Stimulated activated CD4-positive, alpha-beta T cell treated with anti-CD3 and anti-CD28 coated beads, TNF-alpha, amount 100 ng/mL, for 24 hours (primary cell): ENCODE measurements at regions not wholly inside any gene's neighbourhood (a gene's known extent, or its start where the extent isn't known, plus 50 kb on each side); places are given as distances from the start of the nearest gene placed in this dataset.
"Not testable (repeated sequence)": the region's sequence is repeated elsewhere in the genome, so short reads cannot be mapped to it uniquely, and the experiment has no call there.

Experiments used
- DNase-seq, 3 experiments: peaks; one replicate each; pipeline ENCODE4 v3.0.0-alpha.2; 2020; ENCODE audit warnings: low read depth in 3 of 3

GRCh38 chr21:15614766-15615165 is 115.0 kb upstream of the USP25 start:
- DNase-seq = no peak

GRCh38 chr21:15616864-15617574 is 112.8 kb upstream of the USP25 start:
- no peak for DNase-seq

- no peak for DNase-seq
Measured at GRCh38 chr21:15617964-15618363, 111.8 kb upstream of the USP25 start.

GRCh38 chr21:15620892-15621291 is 108.9 kb upstream of the USP25 start:
- DNase-seq = no peak

DNA sequence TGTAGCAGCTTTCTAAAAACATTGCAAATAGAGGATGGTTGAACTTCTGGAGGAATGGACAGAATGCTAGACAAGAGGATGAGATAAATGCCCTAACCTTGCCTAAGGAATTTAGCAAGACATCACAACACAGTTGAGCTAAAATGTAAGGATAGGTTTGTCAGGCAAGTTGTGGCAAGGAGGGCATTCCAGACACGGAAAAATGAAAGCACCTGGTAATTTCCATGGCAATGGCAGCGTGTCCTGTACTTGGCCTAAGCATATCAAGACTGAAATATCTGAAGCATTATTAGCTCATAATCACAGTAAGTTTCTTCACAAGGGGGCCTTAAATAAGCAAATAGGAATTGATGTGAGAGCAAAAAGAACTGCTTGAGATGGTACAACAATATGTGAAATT is 105.1 kb upstream of the USP25 start:
- DNase-seq = no peak

GRCh38 chr21:15625363-15625762 is 104.4 kb upstream of the USP25 start:
- no peak for DNase-seq

GRCh38 chr21:15626031-15626430 is 103.8 kb upstream of the USP25 start:
- DNase-seq = no peak

DNA sequence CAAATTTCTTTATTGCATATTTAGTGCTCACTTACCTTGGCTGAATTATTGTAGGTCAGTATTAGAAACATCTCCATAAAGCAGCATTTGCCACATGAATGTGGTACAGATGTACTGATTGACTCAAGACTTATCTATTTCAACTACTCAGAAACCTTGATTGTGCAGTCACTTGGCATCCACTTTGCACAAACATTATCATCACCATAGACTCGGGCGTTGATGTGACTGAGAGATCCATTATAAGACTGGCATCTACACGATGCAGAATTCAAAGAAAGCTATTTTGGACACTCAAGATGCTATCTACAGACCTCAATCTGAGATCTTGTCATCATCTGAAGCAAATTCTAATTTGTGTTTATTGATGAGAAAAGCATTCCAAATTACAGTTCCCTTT is 102.8 kb upstream of the USP25 start:
- DNase-seq = no peak

DNA sequence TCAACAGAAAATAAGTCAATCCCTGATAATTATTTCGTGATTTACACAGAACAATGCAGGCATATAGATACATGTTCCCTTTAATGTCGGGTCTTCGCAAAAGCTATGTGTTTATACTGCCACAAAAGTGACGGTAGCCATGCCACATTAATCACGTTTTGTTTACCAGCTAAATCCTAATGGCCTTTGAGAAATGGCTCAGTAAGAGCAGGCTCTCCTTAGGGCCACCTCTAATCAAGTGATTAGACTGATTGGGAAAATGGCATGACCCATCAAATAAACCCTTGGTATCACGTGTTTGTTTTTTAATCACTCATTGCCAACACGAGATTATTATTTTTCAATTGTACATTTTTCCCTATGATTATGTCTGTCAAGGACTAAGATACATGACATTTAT is 102.0 kb upstream of the USP25 start:
- no peak for DNase-seq

DNA sequence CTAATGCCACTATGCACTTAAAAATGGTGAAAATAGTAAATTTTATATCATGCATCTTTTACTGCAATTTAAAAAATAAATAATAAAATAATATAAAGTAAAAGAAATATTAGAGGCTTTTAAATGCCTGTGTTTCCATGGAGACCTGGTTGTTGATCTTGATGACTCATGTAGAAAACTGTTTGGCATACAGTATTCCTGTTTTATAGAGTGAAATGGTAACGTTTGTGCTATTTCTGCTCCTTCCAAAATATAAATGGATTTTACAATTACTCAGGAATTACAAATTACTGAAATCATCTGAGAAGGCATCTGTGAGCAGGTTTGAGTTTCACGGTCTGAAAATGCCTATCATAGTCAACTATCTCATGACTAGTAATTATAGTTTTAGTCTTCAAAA is 98.4 kb upstream of the USP25 start:
- DNase-seq = no peak

DNA sequence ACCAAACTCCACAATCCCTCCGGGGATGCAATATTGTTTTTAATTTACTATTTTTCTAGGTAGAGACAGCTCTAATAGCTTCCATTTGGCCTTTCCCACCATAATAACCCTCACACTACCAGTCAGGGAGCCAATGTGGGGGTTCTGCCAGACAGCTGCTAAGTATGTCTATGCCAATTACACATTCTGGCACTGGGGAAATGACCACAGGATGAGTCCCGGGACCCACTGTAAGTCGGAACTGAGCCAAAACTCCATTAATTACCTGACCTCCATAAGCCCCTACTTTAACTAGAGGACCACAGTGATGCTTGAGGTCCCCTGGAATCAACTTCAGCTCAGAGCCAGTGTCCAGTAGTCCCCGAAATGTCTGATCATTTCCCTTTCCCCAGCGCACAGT is 95.2 kb upstream of the USP25 start:
- not testable (repeated sequence) for DNase-seq

GRCh38 chr21:15638856-15639549 is 90.8 kb upstream of the USP25 start:
- no peak for DNase-seq

DNA sequence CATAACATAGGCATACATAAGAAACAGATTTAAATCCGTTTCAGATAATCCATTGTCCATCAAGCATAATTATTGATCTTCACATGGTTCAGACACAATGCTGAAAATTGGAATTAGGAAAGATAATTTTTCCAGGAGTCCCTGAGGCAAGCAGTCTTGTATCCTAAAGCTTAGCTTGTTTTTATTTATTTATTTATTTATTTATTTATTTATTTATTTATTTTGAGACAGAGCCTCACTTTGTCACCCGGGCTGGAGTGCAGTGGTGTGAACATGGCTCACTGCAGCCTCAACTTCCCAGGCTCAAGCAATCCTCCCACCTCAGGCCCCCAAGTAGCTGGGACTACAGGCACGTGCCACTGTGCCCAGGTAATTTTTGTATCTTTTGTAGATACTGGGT is 89.7 kb upstream of the USP25 start:
- not testable (repeated sequence) for DNase-seq

GRCh38 chr21:15644489-15644888 is 85.3 kb upstream of the USP25 start:
- no peak for DNase-seq

DNA sequence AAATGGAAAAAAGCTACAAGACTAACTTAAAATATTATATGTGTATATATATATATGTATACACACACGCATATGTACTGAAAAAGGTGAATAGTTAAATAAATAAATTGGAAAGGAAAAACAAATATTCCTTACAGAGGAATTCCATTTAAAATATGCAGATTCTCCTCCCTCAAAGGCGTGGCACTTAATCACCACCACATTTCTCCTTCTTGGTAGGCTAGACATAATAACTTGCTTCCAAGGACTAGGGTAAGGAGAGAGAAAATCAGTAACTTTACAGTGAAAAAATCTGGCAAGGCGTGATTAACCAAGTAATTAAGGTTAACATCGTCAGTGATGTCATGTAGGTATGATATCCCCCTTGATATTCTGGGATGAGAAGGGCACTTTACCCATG is 84.0 kb upstream of the USP25 start:
- no peak for DNase-seq

DNA sequence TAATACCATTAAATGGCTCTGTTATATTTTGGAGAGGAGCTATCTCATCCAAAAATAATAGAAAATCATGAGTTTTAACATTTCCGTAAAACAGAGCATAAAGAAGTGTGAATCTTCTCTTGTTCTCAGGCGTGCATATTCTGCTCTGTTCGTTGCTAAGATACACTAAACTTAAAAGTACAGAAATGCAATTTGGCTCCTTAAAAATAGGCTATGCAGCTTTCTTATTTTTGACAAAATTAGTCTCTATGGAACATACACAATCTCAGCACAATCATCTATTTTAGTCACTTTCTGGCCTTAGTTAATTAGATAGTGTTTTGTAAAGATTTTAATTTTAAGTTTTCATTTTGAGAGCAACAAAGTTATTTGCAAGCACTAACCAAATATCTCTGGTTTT is 79.0 kb upstream of the USP25 start:
- no peak for DNase-seq

GRCh38 chr21:15651172-15651571 is 78.6 kb upstream of the USP25 start:
- DNase-seq = no peak

DNA sequence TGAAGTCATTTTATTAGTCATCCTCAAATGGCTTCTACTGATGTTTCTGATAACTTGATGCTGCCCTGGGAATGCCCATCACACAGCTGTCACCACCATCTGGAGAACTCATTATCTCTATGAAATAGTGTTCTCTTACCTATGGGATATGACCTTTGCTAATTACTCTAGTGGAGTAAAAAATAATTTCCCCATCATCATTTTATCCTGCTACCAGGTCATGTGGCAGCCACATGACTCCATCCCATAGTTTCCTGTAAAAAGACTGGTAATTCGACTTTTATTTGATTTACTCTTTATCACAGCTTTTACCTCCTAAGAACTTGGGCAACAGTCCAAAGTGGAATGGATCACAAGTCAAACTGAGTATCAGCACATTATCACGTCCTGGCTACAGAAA is 76.1 kb upstream of the USP25 start:
- no peak for DNase-seq

- DNase-seq = no peak
Measured at GRCh38 chr21:15654171-15654570, 75.6 kb upstream of the USP25 start.

DNA sequence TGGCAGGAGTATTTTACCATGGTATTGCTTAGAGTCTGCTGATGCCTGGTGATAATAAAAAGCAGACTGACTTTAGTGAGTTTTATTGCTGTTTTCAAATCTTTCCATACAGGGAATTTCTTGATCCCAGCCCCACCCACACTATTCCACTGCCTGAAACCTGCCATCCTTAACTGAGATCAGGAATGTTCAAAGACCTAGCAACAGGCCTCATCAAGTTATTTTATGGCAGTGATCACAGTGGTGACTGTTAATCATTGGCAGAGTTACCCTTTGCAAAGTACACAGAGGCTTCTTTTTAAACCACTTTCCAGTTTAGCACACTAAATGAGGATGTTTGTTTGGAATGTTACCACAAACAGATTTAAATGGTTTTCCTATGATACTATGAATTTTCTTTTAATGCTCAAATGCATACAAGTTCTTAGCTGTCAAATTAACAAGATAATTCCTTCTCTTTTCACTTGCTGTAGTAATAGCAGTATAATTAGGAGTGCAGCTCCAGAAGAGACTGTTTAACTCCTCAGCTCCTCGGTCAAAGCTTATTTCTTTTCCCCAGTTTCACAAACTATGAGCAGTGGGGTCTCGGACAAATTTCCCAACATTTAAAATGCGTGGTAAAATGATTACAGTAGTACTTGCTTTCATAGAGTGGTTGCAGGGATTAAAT is 69.9 kb upstream of the USP25 start:
- no peak for DNase-seq

GRCh38 chr21:15660423-15660804 is 69.4 kb upstream of the USP25 start:
- no peak for DNase-seq

DNA sequence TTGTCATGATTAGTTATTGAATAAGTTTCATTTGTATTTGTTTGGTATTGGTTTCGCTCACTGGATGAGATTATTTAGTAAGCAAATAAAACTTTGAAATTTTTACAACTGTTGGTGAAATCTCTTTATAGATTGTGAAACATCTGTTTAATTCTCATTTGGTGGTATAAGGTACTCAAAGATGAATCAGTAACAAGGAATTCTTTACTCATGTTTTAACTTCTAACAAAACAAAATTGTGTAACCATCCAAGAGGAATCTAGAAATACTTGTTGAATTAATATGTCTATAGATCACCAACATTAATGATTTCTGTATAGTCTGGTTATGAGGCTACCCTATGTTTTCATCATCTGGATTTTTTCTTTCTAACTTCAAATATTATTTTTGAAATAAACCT is 62.8 kb upstream of the USP25 start:
- DNase-seq = no peak

DNA sequence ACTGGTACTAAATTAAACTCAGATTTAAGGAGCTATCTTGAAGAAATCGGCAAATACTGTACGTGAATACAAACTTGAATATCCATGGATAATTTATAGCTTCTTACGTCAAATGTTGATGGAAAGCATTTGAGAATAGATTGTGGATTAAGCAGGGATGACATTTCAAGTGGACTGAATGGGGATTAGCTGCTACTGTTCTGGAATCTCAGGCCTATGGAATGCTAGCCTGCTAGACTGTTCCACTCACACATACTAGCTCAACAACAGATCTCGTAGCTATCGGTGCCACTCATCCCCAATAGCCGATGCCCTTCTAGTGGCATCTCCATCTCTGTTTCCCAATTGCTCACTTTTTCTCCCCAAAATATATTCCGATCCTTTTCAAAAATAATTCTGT is 62.0 kb upstream of the USP25 start:
- no peak for DNase-seq
